GM19467 (cell line): ENCODE measurements at regions not wholly inside any gene's neighbourhood (a gene's known extent, or its start where the extent isn't known, plus 50 kb on each side); places are given as distances from the start of the nearest gene placed in this dataset.

ENCODE experiments used
- ATAC-seq: cut with Tn5 transposase; IDR thresholded peaks from one replicate; pipeline ENCODE4 v1.9.1; 2021; ENCODE audit warnings: mild to moderate bottlenecking, moderate library complexity; ENCODE audit not compliant: unreplicated experiment

- no peak for ATAC-seq
Measured at GRCh38 chr7:94222516-94222915, 172.2 kb upstream of the COL1A2 start.

GRCh38 chr7:94223375-94224084 is 171.2 kb upstream of the COL1A2 start:
- ATAC-seq: no peak

- ATAC-seq: no peak
Measured at GRCh38 chr7:94228223-94228622, 166.5 kb upstream of the COL1A2 start.

- ATAC-seq: no peak
Measured at GRCh38 chr7:94228678-94229077, 166.0 kb upstream of the COL1A2 start.

- ATAC-seq: no peak
Measured at GRCh38 chr7:94231305-94231704, 163.4 kb upstream of the COL1A2 start.

GRCh38 chr7:94236960-94237359 is 157.7 kb upstream of the COL1A2 start:
- no peak for ATAC-seq

GRCh38 chr7:94237417-94237816 is 157.3 kb upstream of the COL1A2 start:
- no peak for ATAC-seq

- no peak for ATAC-seq
Measured at GRCh38 chr7:94239661-94240234, 154.9 kb upstream of the COL1A2 start.

- no peak for ATAC-seq
Measured at GRCh38 chr7:94240902-94241301, 153.8 kb upstream of the COL1A2 start.

GRCh38 chr7:94241402-94241925 is 153.2 kb upstream of the COL1A2 start:
- no peak for ATAC-seq

GRCh38 chr7:94243066-94243711 is 151.5 kb upstream of the COL1A2 start:
- ATAC-seq: no peak

- ATAC-seq: no peak
Measured at GRCh38 chr7:94244760-94245159, 149.9 kb upstream of the COL1A2 start.

- ATAC-seq: no peak
Measured at GRCh38 chr7:94245500-94245899, 149.2 kb upstream of the COL1A2 start.

GRCh38 chr7:94247970-94248369 is 146.7 kb upstream of the COL1A2 start:
- ATAC-seq: no peak

- no peak for ATAC-seq
Measured at GRCh38 chr7:94249631-94250030, 145.1 kb upstream of the COL1A2 start.

- no peak for ATAC-seq
Measured at GRCh38 chr7:94250124-94250523, 144.6 kb upstream of the COL1A2 start.

GRCh38 chr7:94250987-94251386 is 143.7 kb upstream of the COL1A2 start:
- no peak for ATAC-seq

GRCh38 chr7:94252124-94252523 is 142.6 kb upstream of the COL1A2 start:
- ATAC-seq: no peak

GRCh38 chr7:94252971-94253370 is 141.7 kb upstream of the COL1A2 start:
- no peak for ATAC-seq

- no peak for ATAC-seq
Measured at GRCh38 chr7:94253686-94254085, 141.0 kb upstream of the COL1A2 start.

GRCh38 chr7:94258418-94259300 is 136.0 kb upstream of the COL1A2 start:
- no peak for ATAC-seq
